ENCODE measurements at regions not wholly inside any gene's neighbourhood (a gene's known extent, or its start where the extent isn't known, plus 50 kb on each side); places are given as distances from the start of the nearest gene placed in this dataset.

- DNase-seq (ENCODE audit: low read depth in 3 of 3, low spot score in 1 of 3) = no peak
These were observed 76.0 kb upstream of the CELF4 start for GRCh38 chr18:37641573-37641972.

GRCh38 chr18:37640504-37640903 is 74.9 kb upstream of the CELF4 start:
- no peak for DNase-seq (ENCODE audit: low read depth in 3 of 3, low spot score in 1 of 3)

DNA sequence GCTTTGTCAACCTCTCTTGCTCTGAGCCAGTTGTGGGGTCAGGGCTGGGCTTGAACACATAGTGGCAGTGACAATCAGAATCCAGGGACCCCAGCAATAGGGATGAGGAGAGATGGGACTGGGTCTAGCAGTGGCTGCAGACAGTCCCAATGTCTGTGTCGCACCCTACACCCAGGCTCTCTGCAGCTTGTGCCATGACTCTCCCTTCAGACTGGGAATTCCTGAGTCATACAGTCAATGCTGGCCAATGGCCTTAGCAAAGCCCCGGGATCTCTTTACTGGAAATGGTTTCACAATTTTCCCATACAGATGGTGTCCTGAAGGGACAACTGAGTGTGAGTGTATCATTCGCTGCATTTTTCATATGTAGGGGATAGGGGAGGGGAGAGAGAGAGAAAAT is 74.2 kb upstream of the CELF4 start:
- no peak for DNase-seq (ENCODE audit: low read depth in 3 of 3, low spot score in 1 of 3)

GRCh38 chr18:37637478-37637850 is 71.9 kb upstream of the CELF4 start:
- DNase-seq (ENCODE audit: low read depth in 3 of 3, low spot score in 1 of 3) = no peak

DNA sequence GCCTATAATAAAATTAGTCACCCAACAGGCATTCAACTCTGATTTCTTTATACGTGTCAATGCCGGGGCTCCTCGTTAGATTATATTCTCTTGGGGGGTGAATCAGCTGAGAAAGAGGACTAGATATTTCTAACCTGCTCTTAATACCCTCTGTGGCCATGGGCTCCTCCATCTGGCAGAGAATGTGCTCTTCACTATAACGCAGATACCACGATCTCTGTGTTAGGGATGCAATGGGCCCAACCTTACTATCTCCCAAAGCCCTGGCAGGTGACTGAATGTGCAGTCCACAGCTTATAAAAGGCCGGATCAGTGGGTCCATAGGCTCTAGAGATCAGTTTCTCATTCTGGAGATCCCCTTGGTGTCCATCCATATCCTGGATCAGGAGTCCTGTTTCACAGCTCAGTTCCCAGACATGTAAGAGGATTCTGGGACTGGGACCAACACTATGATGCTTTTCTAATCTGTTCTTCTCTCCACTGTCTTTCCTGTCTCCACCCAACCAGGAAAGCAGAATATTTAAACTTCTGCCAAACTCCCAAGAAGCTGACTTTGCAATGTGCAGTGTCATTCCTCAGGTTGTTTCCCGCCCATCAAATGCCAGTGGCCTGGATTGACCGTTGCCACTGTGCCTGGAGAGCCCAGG is 71.4 kb upstream of the CELF4 start:
- no peak for DNase-seq (ENCODE audit: low read depth in 3 of 3, low spot score in 1 of 3)

GRCh38 chr18:37634516-37634915 is 68.9 kb upstream of the CELF4 start:
- DNase-seq (ENCODE audit: low read depth in 3 of 3, low spot score in 1 of 3) = no peak

DNA sequence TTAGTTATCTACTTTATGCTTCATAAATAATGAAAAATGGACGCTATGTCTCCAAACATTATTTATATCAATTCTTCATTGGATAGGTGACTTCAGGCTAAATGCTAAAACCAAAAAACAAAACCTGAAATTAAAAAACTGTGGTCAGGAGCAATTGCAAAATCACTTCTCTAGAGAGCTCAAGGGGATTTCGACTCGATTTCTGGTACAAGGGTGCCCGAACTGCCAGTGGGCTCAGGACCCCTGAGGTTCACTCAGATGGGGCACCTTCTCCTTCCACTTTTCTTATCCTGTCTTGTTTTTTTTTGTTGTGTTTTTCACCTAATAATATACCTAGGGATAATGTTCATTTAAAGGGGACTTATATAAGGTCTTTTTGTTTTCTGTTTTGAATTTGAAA is 65.8 kb upstream of the CELF4 start:
- no peak for DNase-seq (ENCODE audit: low read depth in 3 of 3, low spot score in 1 of 3)

- DNase-seq (ENCODE audit: low read depth in 3 of 3, low spot score in 1 of 3) = no peak
These were observed 64.7 kb upstream of the CELF4 start for GRCh38 chr18:37630334-37630733.

DNA sequence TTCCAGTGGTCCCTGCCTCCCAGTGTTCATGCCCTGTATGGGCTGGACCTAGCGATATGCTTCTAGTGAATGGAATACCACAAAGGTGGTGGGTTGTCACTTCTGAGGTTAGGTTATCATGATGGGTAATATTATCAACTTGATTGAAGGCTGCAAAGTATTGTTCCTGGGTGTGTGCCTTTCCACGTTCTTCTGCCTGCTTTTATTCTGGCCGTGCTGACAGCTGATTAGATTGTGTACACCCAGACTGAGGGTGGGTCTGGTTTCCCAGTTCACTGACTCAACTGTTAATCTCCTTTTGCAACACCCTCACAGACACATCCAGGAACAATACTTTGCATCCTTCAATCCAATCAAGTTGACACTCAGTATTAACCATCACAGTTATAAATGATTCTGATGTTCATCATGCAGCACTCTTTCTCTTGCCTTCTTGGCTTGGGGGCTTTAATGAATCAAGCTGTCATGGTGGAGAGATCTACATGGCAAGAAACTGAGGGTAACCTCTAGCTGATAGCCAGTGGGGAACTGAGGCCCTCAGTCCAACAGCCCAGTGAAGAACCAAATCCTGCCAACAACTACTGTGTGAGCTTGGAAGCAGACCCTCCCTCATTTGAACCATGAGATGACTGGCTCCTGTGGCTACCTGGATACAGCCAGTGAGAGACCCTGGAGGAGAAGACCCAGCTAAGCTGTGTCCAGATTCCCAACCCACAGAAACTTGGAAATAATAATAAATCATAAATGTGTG is 63.0 kb upstream of the CELF4 start:
- DNase-seq (ENCODE audit: low read depth in 3 of 3, low spot score in 1 of 3) = no peak

DNA sequence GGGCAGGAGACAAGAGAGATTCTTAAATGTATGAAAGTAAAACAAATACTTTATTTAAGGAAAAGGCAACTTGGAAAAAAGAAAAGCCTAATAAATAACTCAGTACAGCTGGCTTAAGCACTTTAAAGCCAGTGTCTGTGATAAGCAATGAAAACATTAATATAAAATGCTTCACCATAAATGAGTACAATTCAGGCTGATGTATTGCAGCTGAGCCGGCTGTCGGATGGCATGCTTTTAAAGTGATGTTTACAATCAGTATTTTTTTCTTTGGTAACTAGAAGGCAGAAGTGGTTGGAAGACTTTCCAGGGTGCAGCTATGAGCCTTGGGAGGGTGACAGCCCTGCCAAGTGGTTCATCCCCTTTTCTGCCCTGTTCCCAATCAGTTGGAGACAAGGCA is 58.7 kb upstream of the CELF4 start:
- DNase-seq (ENCODE audit: low read depth in 3 of 3, low spot score in 1 of 3) = no peak

DNA sequence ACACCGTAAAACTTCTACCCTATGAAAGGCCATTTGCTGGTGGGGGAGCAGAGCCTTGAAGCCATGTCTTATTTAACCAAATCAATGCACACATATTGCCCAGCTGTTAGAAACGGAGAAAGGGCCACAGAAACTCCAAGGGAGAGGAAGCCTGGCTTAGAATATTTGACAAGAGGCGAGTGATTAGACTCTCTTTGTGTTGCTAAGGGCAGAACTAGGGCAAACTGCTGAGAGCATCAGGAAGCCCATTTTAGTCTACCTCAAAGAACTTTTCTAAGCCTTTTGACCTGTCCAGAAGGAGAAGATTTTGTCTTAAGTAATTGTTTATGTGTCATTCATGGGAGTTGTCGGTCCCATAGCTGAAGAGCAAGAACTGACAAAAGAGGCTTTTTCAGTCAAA is 54.4 kb upstream of the CELF4 start:
- no peak for DNase-seq (ENCODE audit: low read depth in 3 of 3, low spot score in 1 of 3)

- no peak for DNase-seq (ENCODE audit: low read depth in 3 of 3, low spot score in 1 of 3)
These were observed 52.0 kb upstream of the CELF4 start for GRCh38 chr18:37617623-37618022.
